ENCODE measurements at regions not wholly inside any gene's neighbourhood (a gene's known extent, or its start where the extent isn't known, plus 50 kb on each side); places are given as distances from the start of the nearest gene placed in this dataset.

DNA sequence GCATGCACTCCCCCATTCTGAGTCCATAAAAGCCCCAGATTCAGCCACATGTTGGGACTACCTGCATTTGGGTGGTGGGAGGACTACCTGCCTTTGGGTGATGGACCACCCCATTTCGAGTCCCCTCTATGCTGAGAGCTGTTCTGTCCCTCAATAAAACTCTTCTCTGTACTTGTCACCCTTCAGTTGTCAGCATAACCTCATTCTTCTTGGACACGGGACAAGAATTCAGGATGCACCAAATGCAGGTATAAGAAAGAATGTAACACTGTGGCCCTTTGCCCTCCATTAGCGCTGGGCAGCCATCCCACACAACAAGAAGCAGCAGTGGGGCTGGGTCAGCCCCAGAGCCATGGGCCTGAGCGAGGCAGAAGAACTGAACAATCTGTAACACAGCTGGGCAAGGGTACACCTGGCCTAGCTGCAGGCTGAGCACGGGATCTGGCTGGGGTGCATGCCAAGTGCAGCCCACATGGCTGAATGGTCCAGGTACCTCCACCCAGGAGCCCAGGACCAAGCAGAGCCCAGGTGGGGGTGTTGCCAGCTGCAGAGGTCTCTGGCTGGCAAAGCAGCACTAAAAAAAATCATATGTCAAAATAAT lies 1344.3 kb upstream of the LRRTM3 start:
- H3K4me3 ChIP-seq (ENCODE audit: low read depth, low read length), result no peak overlapping the region
- TF ChIP-seq, protein P1, sequence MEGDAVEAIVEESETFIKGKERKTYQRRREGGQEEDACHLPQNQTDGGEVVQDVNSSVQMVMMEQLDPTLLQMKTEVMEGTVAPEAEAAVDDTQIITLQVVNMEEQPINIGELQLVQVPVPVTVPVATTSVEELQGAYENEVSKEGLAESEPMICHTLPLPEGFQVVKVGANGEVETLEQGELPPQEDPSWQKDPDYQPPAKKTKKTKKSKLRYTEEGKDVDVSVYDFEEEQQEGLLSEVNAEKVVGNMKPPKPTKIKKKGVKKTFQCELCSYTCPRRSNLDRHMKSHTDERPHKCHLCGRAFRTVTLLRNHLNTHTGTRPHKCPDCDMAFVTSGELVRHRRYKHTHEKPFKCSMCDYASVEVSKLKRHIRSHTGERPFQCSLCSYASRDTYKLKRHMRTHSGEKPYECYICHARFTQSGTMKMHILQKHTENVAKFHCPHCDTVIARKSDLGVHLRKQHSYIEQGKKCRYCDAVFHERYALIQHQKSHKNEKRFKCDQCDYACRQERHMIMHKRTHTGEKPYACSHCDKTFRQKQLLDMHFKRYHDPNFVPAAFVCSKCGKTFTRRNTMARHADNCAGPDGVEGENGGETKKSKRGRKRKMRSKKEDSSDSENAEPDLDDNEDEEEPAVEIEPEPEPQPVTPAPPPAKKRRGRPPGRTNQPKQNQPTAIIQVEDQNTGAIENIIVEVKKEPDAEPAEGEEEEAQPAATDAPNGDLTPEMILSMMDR (conservative IDR thresholded peaks at IDR 0.05; ENCODE audit: low read depth, low read length), result no peak
- DNase-seq (ENCODE audit: low read depth), result no peak

- no peak overlapping the region for H3K4me3 ChIP-seq (ENCODE audit: low read depth, low read length)
- no peak for DNase-seq (ENCODE audit: low read depth)
- TF ChIP-seq, protein P1 (conservative IDR thresholded peaks at IDR 0.05; ENCODE audit: low read depth, low read length), result no peak
Measured at GRCh38 chr10:65602182-65602865, 1323.5 kb upstream of the LRRTM3 start.

DNA sequence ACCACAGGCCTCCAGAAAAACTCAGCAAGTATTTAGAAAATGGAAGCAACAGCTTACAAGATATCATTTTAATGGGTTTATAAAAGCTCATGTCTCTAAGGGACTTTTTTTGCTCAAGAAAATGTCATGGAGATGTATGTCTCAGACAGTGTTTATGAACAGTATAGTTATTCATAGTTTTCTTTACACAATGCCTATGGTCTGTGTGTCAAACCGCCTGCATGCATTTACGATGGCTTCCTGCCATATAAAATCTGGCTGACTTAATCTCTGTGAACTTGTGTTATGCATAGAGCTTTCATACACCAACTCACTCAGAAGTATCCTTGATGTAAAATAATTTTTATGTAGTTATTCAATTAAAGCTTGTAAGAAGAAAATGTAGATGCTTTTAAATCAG lies 1314.2 kb upstream of the LRRTM3 start:
- TF ChIP-seq, protein P1 (conservative IDR thresholded peaks at IDR 0.05; ENCODE audit: low read depth, low read length), result no peak
- peak; percentile 46 for DNase-seq (ENCODE audit: low read depth)
- no peak overlapping the region for H3K4me3 ChIP-seq (ENCODE audit: low read depth, low read length)

- TF ChIP-seq, protein P1 (conservative IDR thresholded peaks at IDR 0.05; ENCODE audit: low read depth, low read length), result no peak
- no peak for DNase-seq (ENCODE audit: low read depth)
- no peak overlapping the region for H3K4me3 ChIP-seq (ENCODE audit: low read depth, low read length)
Measured at GRCh38 chr10:65614956-65615565, 1310.8 kb upstream of the LRRTM3 start.

DNA sequence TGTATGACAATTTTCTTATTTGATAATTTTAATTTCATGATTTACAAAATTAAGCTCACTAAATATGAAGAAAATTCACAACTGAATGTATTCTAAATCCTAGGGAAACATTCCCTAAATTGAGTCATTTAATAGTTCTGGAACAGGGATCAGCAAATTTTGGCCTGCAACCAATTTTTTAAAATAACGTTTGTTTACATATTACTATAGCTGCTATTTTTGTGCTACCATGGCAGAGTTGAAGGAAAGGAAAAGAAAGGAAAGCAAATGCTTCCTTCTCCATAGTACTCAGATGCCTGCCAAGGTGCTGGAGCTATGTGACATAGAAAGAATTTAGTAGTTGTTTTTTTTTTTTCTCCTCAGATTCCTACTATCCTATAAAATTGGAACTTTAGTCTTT lies 1307.7 kb upstream of the LRRTM3 start:
- no peak overlapping the region for H3K4me3 ChIP-seq (ENCODE audit: low read depth, low read length)
- TF ChIP-seq, protein P1 (conservative IDR thresholded peaks at IDR 0.05; ENCODE audit: low read depth, low read length), result no peak
- peak; percentile 3 for DNase-seq (ENCODE audit: low read depth)

DNA sequence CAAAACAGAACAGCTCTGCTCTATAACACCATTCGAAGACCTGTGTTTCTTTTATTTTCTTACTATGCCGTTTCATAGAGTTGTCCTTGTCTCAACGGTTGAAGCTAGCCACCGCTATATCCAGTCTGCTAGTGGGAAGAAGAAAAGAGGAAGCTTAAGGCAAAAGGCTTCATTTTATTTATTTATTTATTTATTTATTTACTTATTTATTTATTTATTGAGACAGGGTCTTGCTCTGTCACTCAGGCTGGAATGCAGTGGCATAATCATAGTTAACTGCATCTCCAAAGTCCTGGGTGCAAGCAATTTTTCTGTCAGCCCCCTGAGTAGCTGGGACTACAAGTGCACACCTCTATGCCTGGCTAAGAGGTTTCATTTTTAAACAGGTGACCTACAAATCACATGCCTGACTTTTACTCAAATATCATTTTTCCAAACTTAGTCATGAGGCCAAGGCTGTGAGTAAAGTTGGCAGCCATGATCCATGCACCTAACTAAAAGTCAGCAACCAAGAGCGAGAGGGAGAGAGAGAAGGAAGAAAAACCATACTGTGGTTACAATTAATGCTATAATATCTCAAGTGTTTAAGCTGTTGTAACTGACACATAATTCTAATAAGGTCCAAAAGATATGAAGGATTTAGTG lies 1305.3 kb upstream of the LRRTM3 start:
- TF ChIP-seq, protein P1 (conservative IDR thresholded peaks at IDR 0.05; ENCODE audit: low read depth, low read length), result no peak
- peak; percentile 6 for DNase-seq (ENCODE audit: low read depth)

More for the DNA sequence above, 1305.3 kb upstream of the LRRTM3 start:
- H3K4me3 ChIP-seq (ENCODE audit: low read depth, low read length), result no peak overlapping the region

All from choroid plexus epithelial cell (primary cell).